HG02678 (cell line): ENCODE measurements at regions not wholly inside any gene's neighbourhood (a gene's known extent, or its start where the extent isn't known, plus 50 kb on each side); places are given as distances from the start of the nearest gene placed in this dataset.

Experiments
- ATAC-seq: cut with Tn5 transposase; IDR thresholded peaks from one replicate; pipeline ENCODE4 v1.9.1; 2021; ENCODE audit warnings: mild to moderate bottlenecking, moderate library complexity; ENCODE audit not compliant: unreplicated experiment

DNA sequence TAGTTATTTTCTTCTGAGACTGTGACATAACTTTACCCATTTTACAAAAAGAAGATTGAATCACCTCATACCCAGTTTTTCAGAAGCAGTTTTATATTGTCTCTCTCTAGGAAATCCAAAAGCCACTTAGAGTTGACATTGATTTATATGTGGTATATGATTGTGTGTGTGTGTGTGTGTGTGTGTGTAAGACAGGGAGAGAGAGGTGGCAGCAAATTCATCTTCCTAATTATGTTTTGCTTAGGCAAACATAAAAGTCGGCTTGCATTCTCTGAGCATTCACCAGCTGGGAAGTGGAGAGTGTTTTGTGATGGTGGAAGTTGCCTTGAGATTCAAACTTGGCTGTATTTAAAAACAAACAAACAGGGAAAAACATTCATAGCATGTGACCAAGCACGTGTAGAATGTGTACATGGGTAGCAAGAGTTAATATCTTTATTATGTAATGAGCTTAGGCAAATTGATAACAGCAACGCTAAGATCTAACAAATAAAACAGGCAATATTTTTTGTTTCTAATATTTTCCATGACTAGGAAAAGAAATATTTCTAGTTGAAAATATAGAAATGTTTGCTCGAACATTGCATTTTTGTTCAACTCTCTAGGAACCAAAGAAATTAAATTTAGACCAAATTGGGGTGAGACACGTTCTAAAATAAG, 64.4 kb upstream of the IGF1R start:
- ATAC-seq, result no peak

DNA sequence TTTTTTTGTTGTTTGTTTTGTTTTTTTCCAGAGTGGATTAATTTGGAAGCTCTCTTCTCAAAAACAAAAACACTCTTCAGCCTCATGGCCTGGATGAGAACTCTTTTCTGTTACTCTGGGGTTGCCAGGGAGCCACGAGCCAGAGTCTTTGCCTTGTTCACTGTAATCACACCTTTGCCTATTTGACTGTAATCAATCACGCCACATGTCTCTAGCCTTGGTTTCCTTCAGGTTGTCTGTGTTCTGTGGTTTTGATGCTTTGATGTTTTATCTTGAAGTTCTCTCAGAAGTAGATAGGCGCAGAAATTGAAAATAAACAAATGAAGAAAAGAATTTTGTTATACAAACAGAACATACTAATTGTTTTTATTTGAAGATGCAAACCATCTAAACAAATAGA, 62.3 kb upstream of the IGF1R start:
- ATAC-seq, result no peak

DNA sequence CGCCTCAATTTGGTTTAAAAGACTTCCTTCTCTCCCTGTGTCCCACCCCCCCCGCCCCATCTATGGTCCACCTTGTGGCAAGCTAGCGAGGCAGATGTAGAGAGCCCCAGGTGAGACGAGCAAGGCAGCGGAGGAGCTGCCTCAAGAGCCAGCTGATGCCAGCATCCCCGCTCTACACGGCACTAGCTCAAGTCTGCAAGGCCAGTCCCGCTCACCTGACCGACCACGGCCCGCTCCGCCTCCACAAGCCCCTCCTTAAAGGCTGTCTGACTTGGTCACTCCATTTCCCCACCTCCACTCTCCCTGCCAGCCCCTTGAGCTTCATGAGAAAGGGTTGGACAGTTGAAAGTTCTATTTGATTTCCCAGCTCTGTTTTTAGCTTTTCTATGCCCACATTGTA, 56.2 kb upstream of the IGF1R start:
- no peak for ATAC-seq

DNA sequence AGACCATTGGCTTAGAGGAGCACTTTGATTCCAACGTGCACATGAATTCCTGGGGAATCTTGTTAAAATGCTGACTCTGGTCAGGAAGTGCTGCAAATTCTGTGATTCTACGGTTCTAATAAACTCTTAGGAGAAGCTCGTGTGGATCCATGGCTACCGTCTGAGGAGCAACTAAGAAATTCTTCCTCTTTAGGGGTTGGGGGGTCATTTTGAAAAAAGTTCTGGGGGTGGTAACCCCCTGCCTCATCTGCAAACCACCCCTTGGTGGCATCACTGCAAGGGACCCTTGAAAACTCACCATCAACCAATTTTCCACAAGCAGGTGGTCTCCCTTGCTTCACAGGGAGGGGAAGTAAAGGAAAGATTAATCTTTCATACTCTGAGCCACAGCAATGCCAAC, 52.2 kb upstream of the IGF1R start:
- no peak for ATAC-seq

DNA sequence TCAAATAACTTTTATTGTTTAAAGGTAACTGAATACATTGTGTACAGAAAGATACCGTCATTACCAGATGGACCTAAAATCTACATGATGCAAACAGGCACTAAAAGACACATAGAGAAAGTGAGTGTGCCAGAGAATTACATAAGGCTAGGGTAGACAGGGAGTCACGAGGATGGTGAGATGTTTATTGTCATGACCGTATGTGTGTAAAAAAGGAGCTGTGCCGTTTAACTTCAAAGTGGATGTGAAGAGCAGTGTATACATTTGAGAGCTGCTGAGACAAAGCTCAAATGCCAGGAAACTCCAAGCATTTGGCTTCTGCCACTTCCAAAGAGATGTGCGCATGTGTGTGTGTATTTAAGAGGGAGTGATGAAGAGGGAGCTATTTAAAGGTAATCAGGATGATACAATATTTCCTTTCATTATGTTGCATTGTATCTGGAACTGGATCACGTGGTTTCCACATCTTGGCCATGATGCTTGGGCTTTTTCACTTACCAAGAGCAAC, 51.4 kb upstream of the IGF1R start:
- no peak for ATAC-seq

DNA sequence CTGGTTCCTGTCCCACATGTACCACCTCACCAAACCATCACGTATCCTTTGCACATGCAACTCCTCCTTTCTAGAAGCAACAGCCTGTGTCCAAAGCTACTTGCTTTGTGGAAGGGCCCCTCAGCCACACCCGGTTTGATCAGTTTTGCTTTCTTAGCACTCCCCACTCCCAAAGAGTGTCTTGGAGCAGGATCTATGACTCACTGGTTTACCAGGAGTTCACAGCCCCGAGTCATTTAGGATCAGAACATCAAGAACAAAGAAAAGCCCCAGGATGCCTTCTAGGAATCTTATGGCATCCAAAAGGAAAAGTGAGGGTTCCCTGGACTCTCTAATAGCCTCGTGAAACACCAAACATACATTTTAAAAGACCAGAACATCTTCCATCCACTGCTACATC, 50.7 kb upstream of the IGF1R start:
- ATAC-seq, result no peak
